Endothelial cell of umbilical vein (primary cell): ENCODE measurements at regions not wholly inside any gene's neighbourhood (a gene's known extent, or its start where the extent isn't known, plus 50 kb on each side); places are given as distances from the start of the nearest gene placed in this dataset.

Experiments used
- GATA2 ChIP-seq: IDR thresholded peaks from 2 replicates; pipeline ENCODE4 v1.7.0; 2011; ENCODE audit warnings: low read depth, mild to moderate bottlenecking, moderate library complexity, mixed read lengths, low read length; ENCODE audit not compliant: insufficient read length, insufficient read depth
- POLR2A ChIP-seq: IDR thresholded peaks from 2 replicates; pipeline ENCODE4 v1.6.1; 2012; ENCODE audit warnings: low read depth, mild to moderate bottlenecking, control low read depth, low read length
- POLR2AphosphoS5 ChIP-seq: IDR thresholded peaks from 2 replicates; pipeline ENCODE4 v1.6.1; 2012; ENCODE audit warnings: low read depth, mild to moderate bottlenecking, control low read depth, low read length, moderate library complexity; ENCODE audit not compliant: insufficient read depth
- TF ChIP-seq, protein P1 (sequence below), 2 donors: IDR thresholded peaks; 1 replicate in 1 of 2; 2 replicates in 1 of 2; pipeline ENCODE4 v1.5.1; 2011; ENCODE audit warnings: low read length in 2 of 2, mild to moderate bottlenecking in 2 of 2, moderate library complexity in 2 of 2, control low read depth in 1 of 2, inconsistent platforms in 1 of 2, low read depth in 1 of 2; ENCODE audit not compliant: insufficient read depth in 1 of 2; ENCODE audit errors: extremely low read depth in 1 of 2
- TF ChIP-seq, protein P2 (sequence below): IDR thresholded peaks from 2 replicates; pipeline ENCODE4 v1.6.1; 2011; ENCODE audit not compliant: insufficient read depth, insufficient read length

DNA sequence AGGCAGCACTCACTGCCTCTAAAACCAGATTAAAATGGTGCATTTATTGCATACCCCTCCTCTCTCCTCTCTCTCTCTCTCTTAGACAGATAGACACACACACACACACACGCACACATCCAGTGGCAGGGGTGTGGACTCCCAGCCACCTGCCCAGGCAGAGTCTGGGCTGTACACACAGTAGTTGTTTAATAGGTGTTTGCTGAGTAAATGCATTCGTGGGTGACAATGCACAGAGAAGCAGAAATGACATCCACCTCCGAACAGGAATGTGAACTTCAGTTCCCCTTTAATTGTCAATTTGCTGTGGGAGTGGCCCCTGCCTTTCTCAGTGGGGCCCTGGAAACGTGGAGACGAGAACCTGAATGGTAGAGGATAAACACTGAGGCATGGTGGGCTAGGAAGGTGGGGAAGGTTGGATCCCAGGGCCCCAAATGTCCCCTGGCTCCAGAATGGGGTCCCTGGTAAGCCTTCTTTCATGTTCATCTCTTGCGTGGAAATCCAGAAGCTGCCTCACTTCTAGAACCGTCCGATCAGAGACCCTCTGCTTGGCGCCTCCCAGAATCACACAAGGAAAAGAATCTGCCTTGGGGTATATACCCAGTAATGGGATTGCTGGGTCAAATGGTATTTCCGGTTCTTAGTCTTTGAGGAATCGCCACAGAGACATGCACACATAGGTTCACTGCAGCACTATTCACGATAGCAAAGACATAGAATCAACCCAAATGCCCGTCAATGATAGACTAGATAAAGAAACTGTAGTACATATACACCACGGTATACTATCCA lies 58.5 kb upstream of the ECHDC3 start:
- TF ChIP-seq, protein P1, sequence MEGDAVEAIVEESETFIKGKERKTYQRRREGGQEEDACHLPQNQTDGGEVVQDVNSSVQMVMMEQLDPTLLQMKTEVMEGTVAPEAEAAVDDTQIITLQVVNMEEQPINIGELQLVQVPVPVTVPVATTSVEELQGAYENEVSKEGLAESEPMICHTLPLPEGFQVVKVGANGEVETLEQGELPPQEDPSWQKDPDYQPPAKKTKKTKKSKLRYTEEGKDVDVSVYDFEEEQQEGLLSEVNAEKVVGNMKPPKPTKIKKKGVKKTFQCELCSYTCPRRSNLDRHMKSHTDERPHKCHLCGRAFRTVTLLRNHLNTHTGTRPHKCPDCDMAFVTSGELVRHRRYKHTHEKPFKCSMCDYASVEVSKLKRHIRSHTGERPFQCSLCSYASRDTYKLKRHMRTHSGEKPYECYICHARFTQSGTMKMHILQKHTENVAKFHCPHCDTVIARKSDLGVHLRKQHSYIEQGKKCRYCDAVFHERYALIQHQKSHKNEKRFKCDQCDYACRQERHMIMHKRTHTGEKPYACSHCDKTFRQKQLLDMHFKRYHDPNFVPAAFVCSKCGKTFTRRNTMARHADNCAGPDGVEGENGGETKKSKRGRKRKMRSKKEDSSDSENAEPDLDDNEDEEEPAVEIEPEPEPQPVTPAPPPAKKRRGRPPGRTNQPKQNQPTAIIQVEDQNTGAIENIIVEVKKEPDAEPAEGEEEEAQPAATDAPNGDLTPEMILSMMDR (IDR thresholded peaks at IDR 0.05; ENCODE audit: extremely low read depth in 1 of 2, insufficient read depth in 1 of 2, low read depth in 1 of 2, low read length in 2 of 2), result no peak
- TF ChIP-seq POLR2A, result no peak
- TF ChIP-seq POLR2AphosphoS5, result no peak
- TF ChIP-seq, protein P2, sequence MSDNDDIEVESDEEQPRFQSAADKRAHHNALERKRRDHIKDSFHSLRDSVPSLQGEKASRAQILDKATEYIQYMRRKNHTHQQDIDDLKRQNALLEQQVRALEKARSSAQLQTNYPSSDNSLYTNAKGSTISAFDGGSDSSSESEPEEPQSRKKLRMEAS, result no peak
- no peak for TF ChIP-seq GATA2
